ENCODE measurements at regions not wholly inside any gene's neighbourhood (a gene's known extent, or its start where the extent isn't known, plus 50 kb on each side); places are given as distances from the start of the nearest gene placed in this dataset.

GRCh38 chr2:133841900-133842299 lies 273.6 kb upstream of the NCKAP5 start:
- no peaks in the 10 kb centered on the region for H3K36me3 Mint-ChIP-seq
- H3K27ac Mint-ChIP-seq, result no peak overlapping the region
- H3K27me3 Mint-ChIP-seq, result no peaks in the 10 kb centered on the region
- peaks cover 4% of the 10 kb centered on the region for H3K4me1 Mint-ChIP-seq
- H3K4me3 Mint-ChIP-seq, result no peak overlapping the region
- no peaks in the 10 kb centered on the region for H3K9me3 Mint-ChIP-seq

GRCh38 chr2:133842446-133842845 lies 274.2 kb upstream of the NCKAP5 start:
- no peak overlapping the region for H3K27ac Mint-ChIP-seq
- no peaks in the 10 kb centered on the region for H3K27me3 Mint-ChIP-seq
- no peaks in the 10 kb centered on the region for H3K36me3 Mint-ChIP-seq
- H3K4me1 Mint-ChIP-seq, result peaks cover 4% of the 10 kb centered on the region
- H3K9me3 Mint-ChIP-seq, result no peaks in the 10 kb centered on the region
- H3K4me3 Mint-ChIP-seq, result no peak overlapping the region

GRCh38 chr2:133843091-133843490 lies 274.8 kb upstream of the NCKAP5 start:
- Mint-ChIP-seq H3K4me3 (no peak overlapping the region), H3K36me3 (no peaks in the 10 kb centered on the region), H3K9me3 (no peaks in the 10 kb centered on the region), H3K27ac (no peak overlapping the region), H3K27me3 (no peaks in the 10 kb centered on the region), H3K4me1 (peaks cover 4% of the 10 kb centered on the region)

GRCh38 chr2:133843551-133843950 lies 275.3 kb upstream of the NCKAP5 start:
- Mint-ChIP-seq H3K4me1 (peaks cover 4% of the 10 kb centered on the region), H3K27ac (no peak overlapping the region), H3K9me3 (no peaks in the 10 kb centered on the region), H3K4me3 (no peak overlapping the region), H3K27me3 (no peaks in the 10 kb centered on the region), H3K36me3 (no peaks in the 10 kb centered on the region)

- Mint-ChIP-seq H3K36me3 (no peaks in the 10 kb centered on the region), H3K27me3 (peaks cover 1% of the 10 kb centered on the region), H3K4me3 (no peak overlapping the region), H3K4me1 (peaks cover 4% of the 10 kb centered on the region), H3K9me3 (no peaks in the 10 kb centered on the region), H3K27ac (no peak overlapping the region)
Observed at GRCh38 chr2:133844214-133844892, 276.1 kb upstream of the NCKAP5 start.

- no peaks in the 10 kb centered on the region for H3K9me3 Mint-ChIP-seq
- peaks cover 4% of the 10 kb centered on the region for H3K4me1 Mint-ChIP-seq
- H3K36me3 Mint-ChIP-seq, result no peaks in the 10 kb centered on the region
- peaks cover 1% of the 10 kb centered on the region for H3K27me3 Mint-ChIP-seq
- no peak overlapping the region for H3K4me3 Mint-ChIP-seq
- no peak overlapping the region for H3K27ac Mint-ChIP-seq
Observed at GRCh38 chr2:133846476-133846875, 278.2 kb upstream of the NCKAP5 start.

GRCh38 chr2:133847591-133847990 lies 279.3 kb upstream of the NCKAP5 start:
- H3K27me3 Mint-ChIP-seq, result peaks cover 1% of the 10 kb centered on the region
- no peak overlapping the region for H3K27ac Mint-ChIP-seq
- H3K36me3 Mint-ChIP-seq, result no peaks in the 10 kb centered on the region
- peaks cover 4% of the 10 kb centered on the region for H3K4me1 Mint-ChIP-seq
- no peak overlapping the region for H3K4me3 Mint-ChIP-seq
- no peaks in the 10 kb centered on the region for H3K9me3 Mint-ChIP-seq

GRCh38 chr2:133848111-133848649 lies 279.9 kb upstream of the NCKAP5 start:
- H3K4me1 Mint-ChIP-seq, result peaks cover 4% of the 10 kb centered on the region
- peaks cover 1% of the 10 kb centered on the region for H3K27me3 Mint-ChIP-seq
- H3K4me3 Mint-ChIP-seq, result no peak overlapping the region
- no peaks in the 10 kb centered on the region for H3K36me3 Mint-ChIP-seq
- H3K9me3 Mint-ChIP-seq, result no peaks in the 10 kb centered on the region
- H3K27ac Mint-ChIP-seq, result no peak overlapping the region

- H3K4me1 Mint-ChIP-seq, result no peaks in the 10 kb centered on the region
- H3K27me3 Mint-ChIP-seq, result peaks cover 3% of the 10 kb centered on the region
- H3K27ac Mint-ChIP-seq, result no peak overlapping the region
- no peak overlapping the region for H3K4me3 Mint-ChIP-seq
- H3K9me3 Mint-ChIP-seq, result no peaks in the 10 kb centered on the region
- no peaks in the 10 kb centered on the region for H3K36me3 Mint-ChIP-seq
Observed at GRCh38 chr2:133849341-133849740, 281.1 kb upstream of the NCKAP5 start.

GRCh38 chr2:133854603-133855200 lies 286.4 kb upstream of the NCKAP5 start:
- H3K27ac Mint-ChIP-seq, result no peak overlapping the region
- H3K9me3 Mint-ChIP-seq, result no peaks in the 10 kb centered on the region
- H3K27me3 Mint-ChIP-seq, result peaks cover 6% of the 10 kb centered on the region
- H3K36me3 Mint-ChIP-seq, result no peaks in the 10 kb centered on the region
- no peaks in the 10 kb centered on the region for H3K4me1 Mint-ChIP-seq
- no peak overlapping the region for H3K4me3 Mint-ChIP-seq

- Mint-ChIP-seq H3K27ac (no peak overlapping the region), H3K4me3 (no peak overlapping the region), H3K4me1 (no peaks in the 10 kb centered on the region), H3K36me3 (no peaks in the 10 kb centered on the region), H3K9me3 (no peaks in the 10 kb centered on the region), H3K27me3 (peaks cover 6% of the 10 kb centered on the region)
Observed at GRCh38 chr2:133855526-133855925, 287.3 kb upstream of the NCKAP5 start.

GRCh38 chr2:133856678-133857077 lies 288.4 kb upstream of the NCKAP5 start:
- Mint-ChIP-seq H3K4me3 (no peak overlapping the region), H3K4me1 (no peaks in the 10 kb centered on the region), H3K27me3 (peaks cover 6% of the 10 kb centered on the region), H3K27ac (no peak overlapping the region), H3K36me3 (no peaks in the 10 kb centered on the region), H3K9me3 (no peaks in the 10 kb centered on the region)

GRCh38 chr2:133859578-133859977 lies 291.3 kb upstream of the NCKAP5 start:
- no peak overlapping the region for H3K4me3 Mint-ChIP-seq
- peaks cover 9% of the 10 kb centered on the region for H3K27me3 Mint-ChIP-seq
- no peaks in the 10 kb centered on the region for H3K4me1 Mint-ChIP-seq
- H3K9me3 Mint-ChIP-seq, result no peaks in the 10 kb centered on the region
- no peaks in the 10 kb centered on the region for H3K36me3 Mint-ChIP-seq
- H3K27ac Mint-ChIP-seq, result no peak overlapping the region

GRCh38 chr2:133862400-133862977 lies 294.2 kb upstream of the NCKAP5 start:
- Mint-ChIP-seq H3K4me3 (no peak overlapping the region), H3K36me3 (no peaks in the 10 kb centered on the region), H3K27me3 (peaks cover 12% of the 10 kb centered on the region), H3K9me3 (no peaks in the 10 kb centered on the region), H3K27ac (no peak overlapping the region), H3K4me1 (no peaks in the 10 kb centered on the region)

- Mint-ChIP-seq H3K4me3 (no peak overlapping the region), H3K27ac (no peak overlapping the region), H3K27me3 (peaks cover 19% of the 10 kb centered on the region), H3K4me1 (no peaks in the 10 kb centered on the region), H3K36me3 (no peaks in the 10 kb centered on the region), H3K9me3 (no peaks in the 10 kb centered on the region)
Observed at GRCh38 chr2:133863106-133863800, 295.0 kb upstream of the NCKAP5 start.

GRCh38 chr2:133865141-133865540 lies 296.9 kb upstream of the NCKAP5 start:
- Mint-ChIP-seq H3K9me3 (no peaks in the 10 kb centered on the region), H3K36me3 (no peaks in the 10 kb centered on the region), H3K27ac (no peak overlapping the region), H3K27me3 (peaks cover 19% of the 10 kb centered on the region), H3K4me1 (no peaks in the 10 kb centered on the region), H3K4me3 (no peak overlapping the region)
